Activated T-cell treated with anti-CD3 and anti-CD28 coated beads for 24 hours (primary cell): ENCODE measurements at regions not wholly inside any gene's neighbourhood (a gene's known extent, or its start where the extent isn't known, plus 50 kb on each side); places are given as distances from the start of the nearest gene placed in this dataset.

Experiments
- DNase-seq: peaks from one replicate; pipeline ENCODE4 v3.0.0-alpha.2; 2020; ENCODE audit warnings: low read depth

DNA sequence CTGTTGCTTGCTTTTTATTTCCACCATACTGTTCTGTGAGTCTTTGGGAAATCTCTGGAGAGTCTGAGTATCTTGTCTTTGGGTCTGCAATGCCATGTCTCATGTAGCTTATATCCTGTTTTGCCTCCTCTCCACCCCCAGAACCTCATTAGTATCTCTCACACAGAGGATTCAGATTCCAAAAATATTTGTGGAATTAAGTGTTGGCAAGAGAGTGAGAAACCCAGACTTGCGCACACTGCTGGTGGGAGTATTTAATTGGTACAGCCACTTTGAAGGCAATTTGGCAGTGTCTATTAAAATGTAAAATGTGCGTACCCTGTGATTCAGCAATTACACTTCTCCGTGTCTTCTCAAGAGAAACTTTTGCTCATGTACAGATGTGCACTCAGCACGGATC is 68.6 kb downstream of the ZNF621 start:
- DNase-seq, result no peak

DNA sequence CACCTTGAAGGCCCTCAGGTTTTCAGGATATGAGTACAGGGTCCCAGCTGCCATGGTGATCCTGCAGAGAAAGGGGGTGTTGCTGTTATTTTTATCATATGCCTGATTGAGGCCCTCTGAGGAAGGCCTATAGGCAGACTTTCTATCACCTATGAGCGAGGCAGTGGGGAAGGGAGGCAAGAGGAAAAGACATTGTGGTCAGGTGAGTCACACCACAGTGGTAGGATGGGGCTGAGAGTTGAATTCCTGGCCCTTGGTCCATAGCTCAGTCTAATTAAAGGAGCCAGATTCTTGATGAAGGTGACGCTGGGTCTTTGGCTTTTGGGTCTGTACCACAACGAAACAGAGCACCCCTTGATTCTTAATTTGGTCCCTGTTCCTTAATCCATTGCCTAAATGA is 72.7 kb downstream of the ZNF621 start:
- no peak for DNase-seq

DNA sequence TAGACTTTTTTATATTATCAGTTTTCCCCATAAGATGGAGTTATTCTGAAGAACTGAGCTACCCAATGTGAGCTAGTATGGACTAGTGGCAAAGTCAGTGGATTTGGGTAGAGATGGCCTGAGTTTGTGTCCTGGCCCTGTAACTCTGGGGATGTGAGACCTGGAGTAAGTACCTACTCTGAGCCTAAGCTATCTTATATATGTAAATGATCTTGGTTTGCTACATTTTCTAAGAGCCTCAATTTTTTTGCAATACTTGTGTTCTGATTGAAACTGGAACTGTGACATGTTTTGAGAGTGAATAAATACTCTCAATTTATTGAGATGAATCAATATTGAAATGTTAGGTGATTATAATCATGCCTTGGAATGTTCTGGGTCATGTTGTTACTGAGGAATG is 73.6 kb downstream of the ZNF621 start:
- DNase-seq, result no peak

DNA sequence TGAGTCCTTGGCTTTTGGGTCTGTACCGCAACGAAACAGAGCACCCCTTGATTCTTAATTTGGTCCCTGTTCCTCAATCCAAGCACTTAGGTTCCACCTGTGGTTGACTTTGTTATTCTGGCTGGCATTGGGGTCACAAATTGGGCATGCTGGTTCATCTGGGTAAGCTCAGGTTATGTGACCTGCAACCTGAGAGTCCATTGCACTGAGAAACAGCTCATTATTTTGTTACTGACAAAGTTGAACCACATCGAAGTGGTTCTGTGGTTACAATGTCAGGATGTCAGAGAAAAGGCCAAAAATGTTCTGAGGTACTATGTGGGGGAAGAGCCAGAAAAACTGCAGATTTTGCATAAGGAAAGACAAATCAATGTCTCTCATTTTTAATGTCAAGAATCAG is 74.2 kb downstream of the ZNF621 start:
- DNase-seq, result no peak

DNA sequence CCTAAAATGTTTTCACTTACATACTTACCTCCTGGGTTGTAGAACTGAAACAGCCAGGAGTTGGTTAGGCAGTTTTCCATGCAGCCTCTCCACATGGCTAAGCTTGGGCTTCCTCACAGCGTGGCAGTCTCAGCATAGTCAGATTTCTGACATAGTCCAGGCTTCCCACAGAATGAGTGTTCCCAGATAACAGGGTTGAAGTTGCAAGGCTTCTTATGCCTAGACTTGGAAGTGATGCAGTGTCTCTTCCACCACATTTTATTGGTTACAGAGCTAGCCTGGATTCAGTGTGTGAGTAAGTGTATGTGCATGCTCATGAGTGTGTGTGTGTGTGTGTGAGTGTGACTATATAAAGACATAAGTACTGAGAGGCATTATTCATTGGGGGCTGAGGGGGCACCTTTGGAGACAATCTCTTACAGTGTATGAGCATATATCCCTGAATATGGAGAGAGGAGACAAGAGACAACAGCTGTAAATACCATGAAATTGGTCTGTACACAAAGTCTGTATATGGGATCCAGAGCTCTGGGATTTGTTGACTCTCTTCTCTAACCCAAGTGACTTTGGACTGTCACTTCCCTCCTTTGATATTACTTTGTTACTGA is 78.1 kb downstream of the ZNF621 start:
- DNase-seq, result no peak

DNA sequence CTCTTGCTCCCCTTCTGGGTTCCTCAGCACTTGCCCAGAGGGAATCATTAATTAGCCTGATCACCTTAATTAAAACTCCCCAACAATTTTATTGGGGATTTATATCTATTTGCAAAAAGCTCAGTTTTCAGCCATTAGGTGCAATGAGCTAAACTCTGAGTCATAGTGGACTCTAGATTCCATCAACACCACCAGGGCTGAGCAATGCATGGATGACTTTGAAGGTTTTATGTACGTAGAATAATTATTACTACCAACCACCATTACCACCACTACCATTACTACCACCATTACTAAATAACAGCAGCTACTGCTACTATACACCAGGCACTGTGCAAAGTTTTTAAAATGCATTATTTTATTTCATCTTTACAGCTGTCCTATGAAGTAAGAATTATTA is 81.2 kb downstream of the ZNF621 start:
- DNase-seq, result no peak

DNA sequence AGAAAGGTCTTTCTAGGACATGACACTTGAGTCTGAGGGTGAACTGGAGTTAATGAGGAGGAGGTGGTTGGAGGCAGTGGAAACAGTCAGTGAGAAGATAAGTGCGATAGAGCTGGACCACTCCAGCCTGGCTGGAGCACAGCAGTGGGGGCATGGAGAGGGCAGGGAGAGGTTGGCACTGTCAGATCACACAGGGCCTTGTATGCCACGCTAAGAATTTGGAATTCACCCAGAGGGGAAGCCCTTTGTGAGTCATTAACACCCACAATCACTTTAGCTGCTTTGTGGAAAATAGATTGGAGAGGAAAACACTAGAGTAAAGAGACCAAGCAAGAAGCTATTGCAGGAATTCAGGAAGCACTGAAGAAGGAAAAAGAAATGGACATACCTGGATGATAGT is 83.3 kb downstream of the ZNF621 start:
- no peak for DNase-seq

DNA sequence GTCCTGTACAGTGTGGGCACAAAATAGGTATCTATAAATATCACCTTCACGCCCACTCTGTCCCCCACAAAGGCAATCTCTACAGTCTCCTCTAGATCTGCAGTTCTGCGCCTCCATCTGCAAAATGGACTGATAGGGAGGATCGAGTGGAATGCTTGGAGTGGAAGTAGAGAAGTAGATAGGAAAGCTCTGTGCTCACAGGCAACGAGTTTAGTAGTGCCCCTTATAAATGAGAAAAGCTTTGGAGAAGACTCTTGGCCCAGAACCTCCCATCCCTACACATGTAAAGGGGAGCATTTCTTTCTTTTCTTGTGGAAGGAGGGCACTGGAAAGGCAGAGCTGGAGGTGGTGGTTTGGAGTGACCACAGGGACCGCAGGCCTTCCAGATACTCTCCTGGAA is 88.5 kb downstream of the ZNF621 start:
- no peak for DNase-seq

DNA sequence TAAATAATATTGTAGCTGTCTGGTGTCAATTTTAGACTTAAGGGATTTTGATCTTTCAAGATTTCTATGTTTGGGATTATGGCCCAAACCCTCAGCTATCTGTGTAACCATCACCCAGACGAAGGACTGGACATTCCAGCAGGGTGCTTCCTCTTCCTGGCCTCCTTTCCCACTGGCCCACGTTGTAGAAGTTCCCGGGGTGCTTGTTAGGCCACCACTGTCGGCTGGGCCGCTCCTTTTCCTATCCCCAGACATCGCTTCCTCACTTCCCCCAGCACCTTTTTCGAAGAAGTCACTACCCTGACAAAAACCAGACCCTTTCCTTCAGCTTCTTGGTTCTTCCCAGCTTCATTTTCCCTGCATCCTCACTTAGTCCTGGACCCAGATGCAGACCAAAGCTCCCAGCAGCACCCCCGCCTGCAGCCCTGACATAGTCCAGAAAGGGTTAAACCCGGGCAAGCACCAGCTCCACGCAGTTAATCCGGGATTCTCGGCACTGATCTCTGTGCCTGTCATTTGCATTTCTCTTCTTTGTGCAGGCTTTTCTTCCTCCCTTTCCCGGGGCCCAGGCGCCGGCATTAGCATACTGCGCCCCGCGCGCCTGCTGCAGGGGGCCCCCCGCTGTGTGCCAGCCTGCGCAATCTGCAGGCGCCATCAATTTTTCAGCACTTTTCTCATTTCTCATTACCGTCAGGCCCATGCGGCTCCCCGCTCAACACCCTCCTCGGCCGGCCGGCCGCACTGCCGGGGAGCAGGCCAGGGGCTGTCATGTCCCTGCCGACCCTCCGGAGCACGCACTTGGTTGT is 90.6 kb downstream of the ZNF621 start:
- DNase-seq, result no peak

DNA sequence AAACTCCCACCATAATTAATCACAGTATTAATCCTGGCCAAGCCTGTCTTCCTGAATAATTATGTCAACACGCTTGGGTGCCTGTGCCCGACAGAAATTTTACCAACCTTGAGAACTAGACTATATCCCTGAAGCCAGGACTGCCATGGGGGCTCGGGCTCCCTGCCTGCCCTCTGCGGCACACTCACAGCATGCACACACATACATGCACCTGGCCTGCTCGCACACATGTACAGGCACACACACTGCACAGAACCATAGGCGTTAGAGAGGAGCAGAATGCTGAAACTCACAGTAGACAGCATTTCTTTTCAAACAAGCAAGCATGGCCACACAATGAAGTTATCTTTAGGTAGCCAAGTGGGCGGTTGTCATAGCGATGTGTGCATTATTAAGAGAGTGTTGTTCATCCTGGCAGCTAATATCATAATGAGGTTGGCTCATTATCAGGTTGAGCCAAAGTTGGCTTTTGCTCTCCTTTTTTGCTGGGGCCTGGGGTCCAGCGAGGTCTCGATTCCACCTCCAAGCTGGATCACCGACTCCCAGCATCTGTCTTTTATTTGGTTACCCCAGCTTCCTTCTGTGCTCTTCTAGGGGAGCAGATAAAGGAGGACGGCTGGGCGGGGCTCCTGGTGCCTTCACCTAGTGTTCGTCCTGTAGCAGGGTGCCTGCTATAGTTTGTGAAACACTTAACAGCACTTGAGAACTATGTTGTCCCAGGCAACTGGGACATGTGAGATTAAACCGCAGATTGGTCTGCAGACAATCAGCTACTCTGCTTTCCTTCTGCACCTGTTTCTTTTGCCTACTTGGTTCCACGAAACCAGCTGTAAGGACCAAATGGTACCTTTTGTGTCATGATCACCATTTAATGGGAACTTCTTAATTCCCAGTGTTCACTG is 91.4 kb downstream of the ZNF621 start:
- DNase-seq, result no peak

DNA sequence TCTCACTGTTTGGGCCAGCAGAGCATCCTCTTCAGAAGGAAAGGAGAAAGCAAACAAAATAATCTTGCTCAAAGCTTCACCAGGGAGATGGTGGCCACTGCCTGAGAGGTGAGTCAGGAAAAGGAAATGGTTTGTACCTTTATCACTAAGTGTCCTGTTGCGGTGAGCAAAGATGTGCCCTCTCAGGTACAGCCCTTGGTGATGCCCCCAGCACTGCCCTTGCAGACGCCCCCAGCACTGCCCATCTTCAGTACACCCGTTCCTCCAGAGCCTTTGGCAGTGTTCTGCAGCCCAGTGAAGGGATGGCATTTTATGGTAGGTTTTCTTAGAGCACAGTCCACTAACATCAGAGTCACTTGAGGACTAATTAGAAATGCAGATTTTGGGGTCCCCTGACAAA is 92.3 kb downstream of the ZNF621 start:
- DNase-seq, result no peak

DNA sequence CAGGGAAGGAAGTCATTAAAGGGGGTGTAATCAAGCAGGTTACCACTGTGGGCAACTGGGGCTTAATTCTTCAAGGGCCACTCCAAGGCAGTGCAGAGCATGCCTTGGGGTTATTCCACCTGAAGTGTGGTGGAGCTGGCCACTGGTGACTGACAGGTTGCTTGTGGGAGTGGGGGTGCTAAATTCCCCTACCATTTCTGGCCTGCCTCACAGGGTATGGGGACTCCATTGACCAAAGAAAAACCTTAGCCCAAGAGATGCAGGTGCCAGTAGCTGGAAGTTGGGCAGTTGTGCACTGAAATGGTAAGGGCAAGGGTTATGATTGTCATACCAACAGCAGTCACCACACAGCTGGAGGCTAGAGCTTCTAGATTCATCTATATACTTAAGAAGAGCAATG is 93.4 kb downstream of the ZNF621 start:
- no peak for DNase-seq

DNA sequence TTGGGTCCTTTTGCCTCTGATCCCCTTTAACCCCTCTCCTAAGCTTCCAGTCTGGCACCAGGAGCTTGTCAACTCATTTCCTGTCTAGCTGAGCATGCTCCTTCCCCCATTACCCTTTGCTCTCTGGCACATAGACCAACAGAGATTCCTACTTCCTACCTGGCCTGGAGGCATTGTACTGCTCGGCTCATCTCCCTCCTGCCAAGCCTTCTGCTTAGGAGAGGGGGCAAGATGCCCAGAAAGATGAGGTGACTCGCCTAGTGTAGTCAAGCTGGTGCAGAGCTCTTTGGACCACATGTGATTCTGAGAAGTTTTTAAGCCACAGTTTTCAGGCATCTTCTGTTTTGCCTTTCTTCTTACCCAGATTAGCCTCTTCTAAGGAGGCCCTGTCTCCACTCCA is 95.4 kb downstream of the ZNF621 start:
- DNase-seq, result no peak

DNA sequence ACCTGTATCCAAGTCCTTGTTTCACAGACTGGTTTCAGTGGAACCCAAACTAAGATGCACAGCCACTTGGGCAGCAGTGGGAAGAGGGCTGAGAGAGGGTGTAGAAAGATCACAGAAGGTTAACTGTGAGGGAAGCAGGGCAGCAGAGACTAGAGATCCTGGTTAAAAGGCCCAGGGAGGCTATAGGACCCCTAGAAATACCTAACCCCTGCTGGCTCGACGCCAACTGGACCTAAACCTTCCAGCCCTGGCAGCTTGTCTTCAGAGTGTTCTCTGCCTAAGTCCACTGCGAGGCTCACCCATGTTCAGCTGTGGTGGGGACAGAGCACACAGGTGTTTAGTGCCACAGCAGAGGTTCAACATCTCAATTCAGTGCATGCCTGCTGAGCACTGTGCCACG is 96.5 kb downstream of the ZNF621 start:
- DNase-seq, result no peak

DNA sequence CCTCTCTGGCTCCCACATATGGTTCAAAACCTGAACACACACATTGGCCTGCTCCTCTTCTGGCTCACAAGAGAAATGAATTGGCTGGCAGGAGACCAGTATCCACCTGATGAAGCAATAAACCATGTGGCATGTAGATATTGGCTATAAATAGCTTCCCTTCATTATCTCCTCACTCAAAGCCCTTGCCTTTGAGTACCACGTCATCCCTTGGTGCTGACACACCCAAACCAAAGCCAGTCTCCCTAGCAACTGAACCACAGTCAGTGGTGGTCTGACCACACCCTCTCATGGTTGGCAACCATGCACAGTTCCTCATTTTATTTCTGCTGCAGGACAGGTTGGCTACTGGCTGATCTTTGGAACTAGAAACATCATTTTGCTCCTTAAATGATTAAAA is 98.8 kb downstream of the ZNF621 start:
- no peak for DNase-seq

DNA sequence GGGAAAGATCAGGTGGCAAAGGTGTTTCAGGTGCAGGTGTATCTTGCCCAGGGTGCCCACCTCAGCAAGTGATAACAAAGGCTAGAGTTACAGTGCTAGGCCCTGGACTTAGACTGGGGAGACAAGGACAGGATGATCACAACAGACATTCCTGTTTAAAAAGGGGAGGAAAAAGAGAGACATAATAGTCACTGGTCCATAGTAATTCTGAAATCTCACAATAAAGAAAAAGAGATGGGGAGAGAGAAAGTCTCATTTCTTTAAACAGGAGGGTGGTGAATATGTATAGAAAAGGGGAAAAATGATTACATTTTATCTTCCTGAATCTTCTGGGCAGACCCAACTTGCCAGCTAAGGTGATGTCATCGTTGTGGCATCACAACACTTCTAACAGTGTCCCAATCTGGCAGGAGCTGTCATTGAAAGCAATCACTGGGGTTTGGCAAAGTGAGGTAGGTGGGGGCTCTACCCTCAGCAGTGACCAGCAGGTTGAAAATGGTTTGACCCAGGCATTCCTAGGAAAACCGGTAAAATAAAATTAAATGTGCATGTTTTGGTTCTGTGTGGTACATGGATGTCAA is 99.5 kb downstream of the ZNF621 start:
- no peak for DNase-seq

DNA sequence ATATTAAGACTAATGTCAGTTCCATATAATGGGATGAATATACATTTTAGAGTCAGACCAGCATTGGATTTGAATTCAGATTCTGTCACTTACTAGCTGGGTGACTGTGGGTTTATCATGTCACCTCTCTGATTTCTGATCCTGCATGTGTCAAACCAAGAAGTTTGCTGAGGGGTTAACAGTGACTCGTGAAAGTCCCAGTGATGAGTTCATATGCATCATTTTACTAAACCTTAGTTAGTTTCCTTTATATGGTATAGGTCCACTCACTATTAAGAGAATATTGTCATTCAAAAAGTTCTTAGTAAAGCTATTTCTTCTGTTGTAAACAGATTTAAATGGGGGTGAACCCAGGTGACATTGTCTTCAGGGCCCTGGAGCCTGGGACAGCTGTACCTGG is 102.3 kb downstream of the ZNF621 start:
- DNase-seq, result no peak

DNA sequence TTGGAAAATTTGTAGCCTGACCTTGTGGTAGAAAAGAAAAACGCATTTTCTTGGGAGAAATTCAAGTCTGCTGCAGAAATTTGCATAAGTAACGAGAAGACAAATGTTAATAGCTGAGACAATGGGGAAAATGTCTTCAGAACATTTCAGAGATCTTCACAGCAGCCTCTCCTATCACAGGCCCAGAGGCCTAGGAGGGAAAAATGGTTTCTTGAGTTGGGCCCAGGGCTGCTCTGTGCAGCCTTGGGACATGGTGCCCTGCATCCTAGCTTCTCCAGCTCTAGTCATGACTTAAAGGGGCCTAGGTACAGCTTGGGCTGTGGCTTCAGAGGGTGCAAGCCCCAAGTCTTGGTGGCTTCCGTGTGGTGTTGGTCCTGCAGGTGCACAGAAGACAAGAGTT is 104.2 kb downstream of the ZNF621 start:
- DNase-seq, result no peak

DNA sequence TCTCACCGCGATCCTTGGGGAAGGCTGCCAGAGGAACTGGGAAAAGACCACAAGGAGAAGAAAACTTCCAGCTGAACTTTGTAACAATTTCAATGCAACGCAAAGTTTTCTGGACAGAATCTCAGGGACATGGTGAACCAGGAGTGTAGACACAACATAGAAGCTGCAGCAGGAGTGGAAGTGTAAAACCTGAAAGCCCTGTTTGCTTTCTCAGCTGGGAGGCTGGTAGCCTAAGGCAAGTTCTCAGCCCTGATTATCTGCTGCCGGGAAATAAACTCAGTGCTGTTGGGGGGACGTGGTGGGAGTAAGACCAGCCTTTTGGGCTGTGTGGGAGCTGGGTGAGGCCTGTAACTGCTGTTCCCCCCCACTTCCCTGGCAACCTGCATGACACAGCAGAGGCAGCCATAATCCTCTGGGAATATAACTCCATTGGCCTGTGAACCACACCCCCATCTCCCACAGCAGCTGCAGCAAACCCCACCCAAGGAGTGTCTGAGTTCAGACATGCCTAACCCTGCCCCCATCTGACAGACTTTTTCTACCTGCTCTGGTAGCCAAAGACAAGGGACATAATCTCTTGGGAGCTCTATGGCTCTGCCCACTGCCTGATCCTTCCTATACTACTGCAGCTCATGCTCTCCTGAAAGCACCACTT is 106.7 kb downstream of the ZNF621 start:
- no peak for DNase-seq

DNA sequence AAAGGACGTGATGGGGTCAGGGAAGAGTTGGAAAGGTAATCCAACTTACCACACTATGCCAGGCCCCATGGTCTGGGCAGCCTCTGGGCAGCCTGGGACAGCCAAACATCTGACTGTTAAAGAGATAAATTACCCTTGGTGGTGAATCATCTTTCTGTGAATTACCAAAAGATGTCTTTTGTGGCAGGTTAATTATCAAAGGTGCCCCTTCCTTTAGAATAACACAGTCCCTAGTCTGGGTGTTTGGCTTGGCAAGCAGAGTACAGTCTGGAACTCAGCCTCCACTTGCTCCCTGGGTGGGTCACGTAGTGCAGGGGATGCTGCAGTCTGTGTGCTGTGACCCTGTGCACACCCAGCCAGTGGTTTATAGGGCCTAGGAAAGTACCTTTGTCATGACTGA is 113.1 kb downstream of the ZNF621 start:
- no peak for DNase-seq

DNA sequence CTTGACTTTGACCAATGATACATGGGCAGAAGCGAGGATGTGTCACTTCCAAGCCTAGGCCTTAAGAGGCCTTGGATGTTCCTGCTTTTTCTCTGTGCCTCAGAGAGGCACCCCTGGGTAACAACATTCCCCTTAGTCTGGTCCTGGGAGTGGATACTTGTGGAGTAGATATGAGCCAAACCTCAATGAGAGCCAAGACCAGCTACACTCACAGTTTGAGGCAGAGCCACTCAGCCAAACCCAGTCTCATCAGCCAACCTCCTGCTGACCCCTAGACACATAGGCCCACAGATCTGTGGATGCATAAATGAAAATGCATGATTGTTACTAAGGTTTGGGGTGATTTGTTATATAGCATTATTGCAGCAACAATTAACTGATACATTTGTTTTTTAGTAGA is 114.2 kb downstream of the ZNF621 start:
- DNase-seq, result no peak

DNA sequence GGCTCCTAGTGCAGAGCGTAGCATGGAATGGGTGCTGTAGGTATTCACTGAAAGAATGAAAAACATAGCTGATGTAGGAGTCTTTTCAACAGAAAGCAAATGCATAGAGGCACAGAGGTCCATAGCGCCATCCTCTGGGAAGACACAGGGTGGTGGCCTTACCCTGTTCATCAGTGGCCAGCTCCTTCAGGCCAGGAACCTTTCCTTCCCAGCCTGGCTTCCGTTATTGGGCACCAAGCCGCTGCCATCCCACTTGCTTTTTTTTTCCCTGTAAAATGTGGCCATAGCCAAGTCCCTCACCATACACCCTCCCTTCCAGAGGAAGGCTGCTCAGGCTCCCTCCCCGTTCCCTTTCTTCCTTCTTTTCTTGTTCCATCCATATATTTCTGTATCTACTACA is 118.1 kb downstream of the ZNF621 start:
- DNase-seq, result no peak
